ENCODE measurements at regions not wholly inside any gene's neighbourhood (a gene's known extent, or its start where the extent isn't known, plus 50 kb on each side); places are given as distances from the start of the nearest gene placed in this dataset.

DNA sequence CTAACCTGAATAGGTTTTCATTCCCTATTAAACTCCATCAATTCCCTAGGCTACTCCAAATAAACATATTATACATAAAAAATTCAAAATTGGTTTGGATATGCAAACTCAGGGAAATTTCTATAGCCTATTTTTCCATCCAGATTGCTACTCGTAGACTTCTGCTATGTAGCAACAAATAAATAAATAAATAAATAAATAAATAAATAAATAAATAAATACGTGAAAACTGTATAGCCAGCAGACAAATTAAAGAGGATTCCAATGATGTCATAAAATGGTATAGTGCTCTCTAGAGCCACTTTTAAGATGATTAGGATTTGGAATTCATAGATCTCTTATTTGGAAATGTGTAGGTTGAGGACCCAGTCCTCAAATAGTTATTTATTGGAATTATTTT, 1193.2 kb upstream of the NUDT12 start:
- no peak for DNase-seq

DNA sequence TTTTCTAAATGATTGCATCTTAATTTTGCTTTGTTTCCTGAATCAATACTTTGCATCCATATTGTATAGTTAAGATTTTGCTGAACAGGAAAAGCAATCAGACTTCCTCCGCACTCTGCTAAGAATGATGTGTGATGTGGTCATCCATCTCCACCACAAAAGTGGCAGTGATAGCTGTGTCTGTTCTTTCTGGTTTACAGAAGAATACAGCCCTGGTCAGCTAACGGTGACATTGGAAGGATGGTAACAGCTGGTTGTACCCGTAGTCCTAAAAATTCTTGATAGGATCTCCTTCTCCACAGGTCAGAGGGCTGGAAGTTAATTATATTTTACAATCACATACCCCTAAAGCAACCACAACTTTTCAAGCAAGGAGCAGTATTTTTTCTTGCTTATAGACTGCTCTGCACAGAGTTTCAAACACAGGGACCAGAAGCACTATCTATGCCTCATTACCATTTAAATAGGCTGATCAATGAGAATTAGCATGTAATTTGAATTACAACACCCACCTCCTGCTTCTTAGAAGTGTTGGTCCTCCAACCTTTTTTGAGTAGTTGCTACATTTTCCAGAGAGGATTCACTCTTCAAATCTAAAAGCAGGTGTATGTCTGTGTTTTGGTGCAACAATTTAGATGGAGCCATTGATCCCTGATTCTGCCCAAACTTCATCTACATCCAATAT, 1191.9 kb upstream of the NUDT12 start:
- DNase-seq = no peak

DNA sequence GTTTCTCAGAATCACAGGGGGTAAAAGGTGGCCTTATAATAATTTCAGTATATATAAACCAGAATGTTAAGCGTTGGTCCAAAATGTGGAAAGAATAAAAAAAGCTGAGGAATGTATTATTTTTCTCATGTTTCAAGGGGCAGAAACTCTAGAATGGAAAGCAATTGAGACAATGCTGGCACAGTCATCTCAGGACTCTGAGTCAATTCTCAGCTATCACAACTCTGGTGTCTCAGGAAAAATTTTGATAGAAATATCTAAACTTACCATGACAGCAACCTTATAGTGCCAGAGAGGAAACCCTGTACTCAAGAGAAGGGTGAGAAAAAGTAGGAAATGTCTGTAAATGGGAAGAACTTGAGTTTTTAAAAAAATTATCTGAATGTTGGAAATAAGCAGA, 1189.4 kb upstream of the NUDT12 start:
- no peak for DNase-seq

DNA sequence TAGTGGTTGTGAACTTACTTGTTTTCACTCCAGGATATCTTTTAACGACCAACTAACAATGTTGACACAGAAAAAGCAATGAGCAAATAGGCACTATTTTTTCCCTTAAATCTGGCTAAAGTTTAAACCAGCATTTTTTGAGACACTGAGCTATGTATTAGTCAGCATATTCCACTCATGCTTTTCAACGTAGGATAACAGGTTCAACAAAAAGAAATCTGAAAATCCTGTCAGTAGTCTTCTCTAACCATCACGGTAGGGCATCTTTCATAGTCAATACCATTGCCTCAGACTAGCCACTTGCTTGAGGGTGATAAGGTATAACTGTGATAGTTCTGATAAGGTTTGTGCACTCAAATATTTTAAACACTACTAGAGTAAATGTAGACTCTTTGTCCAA, 1177.3 kb upstream of the NUDT12 start:
- no peak for DNase-seq

GRCh38 chr5:104739503-104739902, 1176.9 kb upstream of the NUDT12 start:
- DNase-seq = no peak

GRCh38 chr5:104736073-104736472, 1173.5 kb upstream of the NUDT12 start:
- DNase-seq = no peak

DNA sequence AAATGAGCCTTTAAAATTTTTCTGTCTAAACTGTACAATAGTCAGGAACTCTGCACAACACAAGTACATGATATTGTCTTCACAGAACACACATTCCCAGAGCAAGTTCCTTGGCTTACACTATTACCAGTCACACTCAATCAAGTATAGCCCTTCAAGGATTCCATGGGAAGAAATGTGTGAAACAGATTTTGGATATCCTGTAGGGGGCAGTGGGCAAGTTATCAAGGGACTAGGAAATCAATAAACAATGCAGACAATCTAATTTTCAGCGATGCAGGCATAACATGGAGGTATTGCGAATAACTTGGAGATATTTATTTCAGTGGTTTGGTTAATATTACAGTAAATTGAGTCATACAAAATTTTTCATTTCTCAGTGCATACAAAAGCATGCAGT, 1171.5 kb upstream of the NUDT12 start:
- no peak for DNase-seq

DNA sequence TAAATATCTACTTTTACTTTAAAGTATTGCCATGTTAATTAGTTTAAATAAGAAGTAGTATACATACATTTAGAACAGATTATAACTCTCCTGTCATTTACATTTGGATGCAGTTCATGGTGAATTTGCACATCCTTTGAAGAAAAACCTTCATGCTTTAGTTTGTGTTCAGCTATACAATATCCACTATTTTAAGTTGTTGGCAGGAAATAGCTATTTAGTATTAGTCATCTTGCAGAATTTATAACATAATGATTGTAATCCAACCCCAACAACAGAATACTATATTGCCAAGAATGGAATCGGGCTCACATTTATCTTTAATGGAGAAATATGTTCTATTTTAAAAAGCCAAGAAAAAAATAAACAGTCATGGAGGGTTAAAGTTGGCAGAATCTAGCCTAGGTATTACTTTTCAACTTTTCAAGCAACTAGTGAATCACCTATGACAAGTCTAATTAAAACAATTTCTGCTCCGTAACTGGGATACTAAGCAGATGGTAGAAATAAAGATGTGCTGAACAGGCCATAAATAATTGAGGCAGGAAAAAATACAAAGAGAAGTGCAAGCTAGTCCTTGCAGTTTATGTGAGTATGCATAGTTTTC, 1170.6 kb upstream of the NUDT12 start:
- no peak for DNase-seq

DNA sequence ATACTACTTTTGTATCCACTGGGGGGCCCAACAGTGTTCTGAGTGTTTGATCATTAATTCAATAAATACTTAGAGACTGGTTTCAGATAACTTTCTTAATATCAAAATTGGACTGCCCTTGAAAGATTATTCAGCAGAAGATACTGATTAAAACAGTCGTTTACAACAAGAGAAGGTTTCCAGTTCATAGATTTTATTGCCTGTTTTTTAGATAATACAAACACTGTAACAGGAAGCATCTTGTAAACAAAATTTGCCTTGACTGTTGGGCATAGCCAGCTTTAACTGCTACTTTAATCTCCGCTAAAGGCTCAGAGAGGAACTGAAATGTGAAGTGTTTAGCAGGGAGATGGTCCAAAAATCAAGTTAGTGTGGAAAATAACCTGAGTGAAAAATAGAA, 1168.7 kb upstream of the NUDT12 start:
- no peak for DNase-seq

DNA sequence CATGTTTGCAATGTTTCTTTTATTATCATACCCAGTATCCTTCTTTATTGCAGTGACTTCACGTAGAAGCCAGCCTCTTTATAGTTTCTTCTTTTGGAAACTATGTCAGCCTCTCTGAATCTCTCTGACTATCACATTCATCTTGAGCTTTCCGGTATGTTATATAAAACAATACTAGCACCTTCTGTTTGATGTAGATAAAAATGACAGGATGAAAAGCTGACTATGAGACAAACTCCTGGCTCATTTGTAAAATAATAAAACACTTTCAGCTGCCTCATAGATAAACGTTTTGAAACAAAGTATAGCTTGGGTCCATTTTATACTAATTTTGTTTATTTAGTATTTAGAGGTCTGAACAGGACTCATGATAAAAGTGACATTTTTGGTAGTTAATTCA, 1145.4 kb upstream of the NUDT12 start:
- DNase-seq = no peak

GRCh38 chr5:104706600-104706999, 1144.0 kb upstream of the NUDT12 start:
- DNase-seq = no peak

GRCh38 chr5:104702212-104702611, 1139.6 kb upstream of the NUDT12 start:
- no peak for DNase-seq

DNA sequence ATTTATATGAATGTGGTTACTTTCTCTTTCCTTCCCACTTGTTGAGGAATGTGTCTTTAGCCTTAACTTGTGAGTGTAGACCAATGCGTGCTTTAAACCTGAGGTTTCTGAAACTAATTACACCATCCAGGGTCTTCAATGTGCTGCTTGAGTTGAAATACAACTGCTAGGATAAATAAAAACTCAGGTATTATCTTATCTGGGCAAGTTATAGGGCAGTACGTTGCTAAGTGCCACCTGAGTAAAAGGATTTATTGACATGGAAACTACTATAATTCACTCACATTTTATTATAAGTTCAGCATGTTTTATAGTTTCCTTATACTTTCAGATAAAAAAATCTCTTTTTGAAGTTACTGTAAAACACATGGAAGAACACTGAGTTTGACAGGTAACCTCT, 1136.8 kb upstream of the NUDT12 start:
- DNase-seq = no peak

DNA sequence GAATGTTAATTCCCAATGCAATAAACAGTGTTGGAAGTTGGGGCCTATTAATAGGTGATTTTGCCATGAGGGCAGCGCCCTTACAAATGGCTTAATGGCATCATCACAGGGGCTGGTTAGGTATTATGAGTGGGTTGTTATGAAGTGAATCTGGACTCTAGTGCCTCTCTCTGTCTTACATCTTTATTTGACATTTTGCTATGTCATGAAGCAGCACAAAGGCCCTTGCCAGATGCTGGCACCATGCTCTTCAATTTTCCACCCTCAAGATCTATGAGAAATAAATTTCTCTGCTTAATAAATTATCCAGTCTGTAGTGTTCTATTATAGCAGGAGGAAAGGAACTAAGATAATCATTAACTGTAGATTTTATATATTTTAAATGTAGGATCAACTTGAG, 1098.7 kb upstream of the NUDT12 start:
- DNase-seq = no peak

DNA sequence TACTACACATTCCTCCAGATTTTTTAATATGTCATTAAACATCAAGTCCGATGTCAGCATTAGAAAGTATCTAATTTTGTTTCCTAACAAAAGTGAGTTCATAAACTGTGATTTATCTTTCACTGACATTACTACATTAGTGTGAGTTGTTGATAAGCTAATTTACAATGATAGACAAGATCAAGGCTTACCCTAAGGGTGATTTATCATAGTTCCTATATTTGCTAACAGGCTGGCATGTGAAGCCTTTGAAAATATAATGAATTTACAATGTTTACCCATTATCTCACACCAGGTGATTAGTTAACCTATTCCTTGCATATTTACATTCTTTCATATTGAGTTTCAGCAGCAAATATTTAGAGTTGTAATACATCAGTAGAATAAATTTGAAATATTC, 1096.9 kb upstream of the NUDT12 start:
- no peak for DNase-seq

DNA sequence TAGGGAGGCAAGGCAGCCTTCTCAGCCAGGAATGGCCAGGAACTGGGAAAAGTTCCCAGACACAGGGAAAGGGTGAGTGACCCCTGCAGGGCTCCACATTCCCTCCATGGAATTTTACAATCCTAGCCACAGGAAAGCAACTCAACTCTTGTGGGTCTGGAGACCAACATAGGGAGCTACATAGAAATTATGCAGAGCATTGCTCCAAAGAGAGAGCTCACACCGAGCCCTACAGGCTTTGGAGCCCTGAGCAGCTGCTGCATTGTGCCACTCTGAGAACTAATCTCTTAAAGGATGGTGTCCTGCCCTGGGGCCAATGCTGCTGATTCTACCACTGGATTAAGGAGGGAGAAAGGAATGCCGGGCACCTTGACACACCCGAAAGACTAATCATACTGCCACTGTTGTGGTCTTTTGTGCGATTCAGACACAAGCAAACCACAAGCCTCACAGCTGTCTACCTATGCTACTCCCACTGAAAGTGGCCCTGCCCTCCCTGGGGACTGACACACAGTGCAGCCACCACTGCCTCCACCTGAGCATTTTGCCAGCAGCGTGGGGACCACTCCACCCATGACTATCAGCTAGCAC, 1089.8 kb upstream of the NUDT12 start:
- no peak for DNase-seq

DNA sequence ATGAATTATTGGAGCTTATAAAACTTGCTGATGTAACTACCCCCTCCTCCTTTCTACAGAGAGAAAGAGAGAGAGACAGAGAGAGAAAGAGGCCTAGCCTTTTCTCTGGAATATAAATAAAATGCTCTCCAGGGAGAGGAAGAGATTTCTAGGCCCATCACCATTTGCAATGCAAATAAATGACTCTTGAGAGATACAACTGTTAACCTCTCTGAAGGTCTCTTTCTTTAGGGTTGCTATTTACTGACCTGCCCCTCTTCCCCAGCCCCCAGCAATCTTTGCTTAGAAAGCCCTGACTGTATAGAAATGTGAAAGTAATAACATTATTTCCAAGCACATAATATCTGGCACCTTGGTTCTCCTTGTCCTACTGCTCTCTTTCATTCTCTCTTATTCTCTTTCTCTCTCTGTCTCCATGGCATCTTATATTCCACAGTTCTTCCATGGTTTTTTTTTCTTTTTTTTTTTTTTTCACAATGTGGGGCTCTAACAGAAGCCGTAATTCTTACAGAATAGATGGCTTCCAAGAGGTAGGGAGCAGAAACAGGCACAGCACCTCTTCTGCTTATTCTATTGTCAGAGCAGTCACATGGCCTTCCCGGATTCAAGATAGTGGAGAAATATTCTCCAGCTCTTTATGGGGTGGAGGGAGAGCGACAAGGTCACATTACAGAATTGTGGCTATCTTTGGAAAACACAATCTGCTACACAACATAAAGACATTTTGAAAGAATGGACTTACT, 1087.9 kb upstream of the NUDT12 start:
- DNase-seq = no peak

- no peak for DNase-seq
Observed at GRCh38 chr5:104646416-104646815, 1083.8 kb upstream of the NUDT12 start.

GRCh38 chr5:104643320-104643719, 1080.7 kb upstream of the NUDT12 start:
- no peak for DNase-seq

- no peak for DNase-seq
Observed at GRCh38 chr5:104635227-104635626, 1072.6 kb upstream of the NUDT12 start.

- no peak for DNase-seq
Observed at GRCh38 chr5:104628911-104629310, 1066.3 kb upstream of the NUDT12 start.

- DNase-seq = no peak
Observed at GRCh38 chr5:104626122-104626521, 1063.5 kb upstream of the NUDT12 start.

GRCh38 chr5:104612005-104612404, 1049.4 kb upstream of the NUDT12 start:
- no peak for DNase-seq

Data from CD4-positive, alpha-beta T cell treated with Interleukin-17A for 1 hour (primary cell).